GM12878 (cell line): ENCODE measurements at regions not wholly inside any gene's neighbourhood (a gene's known extent, or its start where the extent isn't known, plus 50 kb on each side); places are given as distances from the start of the nearest gene placed in this dataset.

Experiments used
- ATF2 ChIP-seq: IDR thresholded peaks from 2 replicates; pipeline ENCODE4 v1.6.1; 2012; ENCODE audit warnings: low read length, inconsistent platforms
- CREM ChIP-seq: IDR thresholded peaks from 2 replicates; pipeline ENCODE4 v1.6.1; 2014; ENCODE audit warnings: antibody characterized with exemption, low read depth
- EGR1 ChIP-seq, 2 experiments: IDR thresholded peaks; 1 replicate in 1 of 2; 2 replicates in 1 of 2; pipeline ENCODE4 v1.6.1; 2011 to 2012; ENCODE audit warnings: low read depth in 2 of 2, low read length in 2 of 2, borderline replicate concordance in 1 of 2, mild to moderate bottlenecking in 1 of 2, moderate library complexity in 1 of 2
- MLLT1 ChIP-seq: fragments of 450-650 bp; IDR thresholded peaks from 2 replicates; pipeline ENCODE4 v1.6.1; 2016; ENCODE audit warnings: mild to moderate bottlenecking
- MTA3 ChIP-seq: IDR thresholded peaks from 2 replicates; pipeline ENCODE4 v1.6.1; 2012; ENCODE audit warnings: low read length, inconsistent platforms, borderline replicate concordance
- MYC ChIP-seq: IDR thresholded peaks from 2 replicates; pipeline ENCODE4 v1.6.1; 2011; ENCODE audit warnings: mild to moderate bottlenecking, low read length, moderate library complexity, inconsistent platforms; ENCODE audit not compliant: insufficient read depth, insufficient replicate concordance, insufficient read length, severe bottlenecking
- RAD51 ChIP-seq: fragments of 450-650 bp; IDR thresholded peaks from 2 replicates; pipeline ENCODE4 v1.6.1; 2016; ENCODE audit warnings: moderate library complexity, mild to moderate bottlenecking, inconsistent platforms
- SMAD1 ChIP-seq: fragments of 450-650 bp; IDR thresholded peaks from 2 replicates; pipeline ENCODE4 v1.6.1; 2018; ENCODE audit warnings: mild to moderate bottlenecking, low read depth; ENCODE audit not compliant: partially characterized antibody
- ZNF592 ChIP-seq: fragments of 450-650 bp; IDR thresholded peaks from 2 replicates; pipeline ENCODE4 v1.6.1; 2017; ENCODE audit warnings: mild to moderate bottlenecking, moderate library complexity
- TF ChIP-seq, protein P1 (sequence below): fragments of 450-650 bp; IDR thresholded peaks from 2 replicates; pipeline ENCODE4 v1.6.1; 2017; ENCODE audit warnings: mild to moderate bottlenecking, moderate library complexity
- TF ChIP-seq, protein P2 (sequence below): IDR thresholded peaks from 2 replicates; pipeline ENCODE4 v1.6.1; 2012; ENCODE audit warnings: mild to moderate bottlenecking, low read depth, low read length

- TF ChIP-seq ZNF592: no peak
- TF ChIP-seq ATF2: no peak
- no peak for TF ChIP-seq RAD51
- no peak for TF ChIP-seq MYC
- TF ChIP-seq, protein P1, sequence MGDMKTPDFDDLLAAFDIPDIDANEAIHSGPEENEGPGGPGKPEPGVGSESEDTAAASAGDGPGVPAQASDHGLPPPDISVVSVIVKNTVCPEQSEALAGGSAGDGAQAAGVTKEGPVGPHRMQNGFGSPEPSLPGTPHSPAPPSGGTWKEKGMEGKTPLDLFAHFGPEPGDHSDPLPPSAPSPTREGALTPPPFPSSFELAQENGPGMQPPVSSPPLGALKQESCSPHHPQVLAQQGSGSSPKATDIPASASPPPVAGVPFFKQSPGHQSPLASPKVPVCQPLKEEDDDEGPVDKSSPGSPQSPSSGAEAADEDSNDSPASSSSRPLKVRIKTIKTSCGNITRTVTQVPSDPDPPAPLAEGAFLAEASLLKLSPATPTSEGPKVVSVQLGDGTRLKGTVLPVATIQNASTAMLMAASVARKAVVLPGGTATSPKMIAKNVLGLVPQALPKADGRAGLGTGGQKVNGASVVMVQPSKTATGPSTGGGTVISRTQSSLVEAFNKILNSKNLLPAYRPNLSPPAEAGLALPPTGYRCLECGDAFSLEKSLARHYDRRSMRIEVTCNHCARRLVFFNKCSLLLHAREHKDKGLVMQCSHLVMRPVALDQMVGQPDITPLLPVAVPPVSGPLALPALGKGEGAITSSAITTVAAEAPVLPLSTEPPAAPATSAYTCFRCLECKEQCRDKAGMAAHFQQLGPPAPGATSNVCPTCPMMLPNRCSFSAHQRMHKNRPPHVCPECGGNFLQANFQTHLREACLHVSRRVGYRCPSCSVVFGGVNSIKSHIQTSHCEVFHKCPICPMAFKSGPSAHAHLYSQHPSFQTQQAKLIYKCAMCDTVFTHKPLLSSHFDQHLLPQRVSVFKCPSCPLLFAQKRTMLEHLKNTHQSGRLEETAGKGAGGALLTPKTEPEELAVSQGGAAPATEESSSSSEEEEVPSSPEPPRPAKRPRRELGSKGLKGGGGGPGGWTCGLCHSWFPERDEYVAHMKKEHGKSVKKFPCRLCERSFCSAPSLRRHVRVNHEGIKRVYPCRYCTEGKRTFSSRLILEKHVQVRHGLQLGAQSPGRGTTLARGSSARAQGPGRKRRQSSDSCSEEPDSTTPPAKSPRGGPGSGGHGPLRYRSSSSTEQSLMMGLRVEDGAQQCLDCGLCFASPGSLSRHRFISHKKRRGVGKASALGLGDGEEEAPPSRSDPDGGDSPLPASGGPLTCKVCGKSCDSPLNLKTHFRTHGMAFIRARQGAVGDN: no peak
- no peak for TF ChIP-seq MLLT1
- TF ChIP-seq, protein P2, sequence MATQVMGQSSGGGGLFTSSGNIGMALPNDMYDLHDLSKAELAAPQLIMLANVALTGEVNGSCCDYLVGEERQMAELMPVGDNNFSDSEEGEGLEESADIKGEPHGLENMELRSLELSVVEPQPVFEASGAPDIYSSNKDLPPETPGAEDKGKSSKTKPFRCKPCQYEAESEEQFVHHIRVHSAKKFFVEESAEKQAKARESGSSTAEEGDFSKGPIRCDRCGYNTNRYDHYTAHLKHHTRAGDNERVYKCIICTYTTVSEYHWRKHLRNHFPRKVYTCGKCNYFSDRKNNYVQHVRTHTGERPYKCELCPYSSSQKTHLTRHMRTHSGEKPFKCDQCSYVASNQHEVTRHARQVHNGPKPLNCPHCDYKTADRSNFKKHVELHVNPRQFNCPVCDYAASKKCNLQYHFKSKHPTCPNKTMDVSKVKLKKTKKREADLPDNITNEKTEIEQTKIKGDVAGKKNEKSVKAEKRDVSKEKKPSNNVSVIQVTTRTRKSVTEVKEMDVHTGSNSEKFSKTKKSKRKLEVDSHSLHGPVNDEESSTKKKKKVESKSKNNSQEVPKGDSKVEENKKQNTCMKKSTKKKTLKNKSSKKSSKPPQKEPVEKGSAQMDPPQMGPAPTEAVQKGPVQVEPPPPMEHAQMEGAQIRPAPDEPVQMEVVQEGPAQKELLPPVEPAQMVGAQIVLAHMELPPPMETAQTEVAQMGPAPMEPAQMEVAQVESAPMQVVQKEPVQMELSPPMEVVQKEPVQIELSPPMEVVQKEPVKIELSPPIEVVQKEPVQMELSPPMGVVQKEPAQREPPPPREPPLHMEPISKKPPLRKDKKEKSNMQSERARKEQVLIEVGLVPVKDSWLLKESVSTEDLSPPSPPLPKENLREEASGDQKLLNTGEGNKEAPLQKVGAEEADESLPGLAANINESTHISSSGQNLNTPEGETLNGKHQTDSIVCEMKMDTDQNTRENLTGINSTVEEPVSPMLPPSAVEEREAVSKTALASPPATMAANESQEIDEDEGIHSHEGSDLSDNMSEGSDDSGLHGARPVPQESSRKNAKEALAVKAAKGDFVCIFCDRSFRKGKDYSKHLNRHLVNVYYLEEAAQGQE: no peak
- TF ChIP-seq EGR1 (IDR thresholded peaks at IDR 0.05; ENCODE audit: borderline replicate concordance in 1 of 2, low read depth in 2 of 2, low read length in 2 of 2): no peak
- no peak for TF ChIP-seq CREM
- TF ChIP-seq SMAD1: no peak
- TF ChIP-seq MTA3: no peak
Observed at GRCh38 chr9:113674436-113674835, 201.7 kb upstream of the ZNF618 start (continued).
